GM21447 (cell line): ENCODE measurements at regions not wholly inside any gene's neighbourhood (a gene's known extent, or its start where the extent isn't known, plus 50 kb on each side); places are given as distances from the start of the nearest gene placed in this dataset.

ENCODE experiments used
- ATAC-seq: cut with Tn5 transposase; IDR thresholded peaks from one replicate; pipeline ENCODE4 v1.9.1; 2021; ENCODE audit not compliant: unreplicated experiment

DNA sequence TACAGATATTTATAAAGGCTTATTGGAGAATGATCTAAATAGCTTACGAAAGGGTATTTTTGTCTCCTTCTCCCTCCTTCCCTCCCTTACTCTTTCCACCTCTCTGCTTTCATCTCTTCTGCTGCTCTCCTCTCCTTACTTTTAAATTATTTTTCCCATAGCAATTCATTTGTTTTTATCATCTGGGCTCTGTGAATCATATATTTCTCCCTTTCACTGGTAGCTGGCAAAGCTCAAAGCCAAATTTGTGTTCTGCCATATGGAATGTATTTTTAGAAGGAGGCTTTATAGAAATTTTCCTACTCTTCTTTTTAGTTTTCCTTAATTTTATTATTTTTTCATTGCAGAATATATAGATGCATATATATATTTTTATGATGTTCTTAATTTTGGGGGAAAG lies 385.8 kb downstream of the C3orf38 start:
- no peak for ATAC-seq

DNA sequence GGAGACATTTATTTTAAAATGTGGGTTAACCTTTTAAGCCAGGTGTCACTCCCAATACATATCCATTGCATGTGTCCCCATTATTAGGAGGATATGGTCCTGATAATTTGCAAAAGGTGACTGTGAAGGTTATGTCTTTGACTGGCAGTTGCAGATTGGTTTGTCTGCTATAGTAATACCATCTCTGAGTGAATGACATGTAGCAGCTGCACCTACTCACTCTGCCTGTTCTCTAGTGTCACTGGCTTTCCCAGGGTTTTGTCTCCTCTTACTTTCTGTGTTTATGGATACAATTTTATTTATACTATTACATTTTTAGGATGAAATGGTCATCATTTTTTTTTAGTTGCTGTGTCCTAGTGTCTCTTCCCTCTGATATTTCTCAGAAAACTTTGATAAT lies 393.2 kb downstream of the C3orf38 start:
- ATAC-seq, result no peak

DNA sequence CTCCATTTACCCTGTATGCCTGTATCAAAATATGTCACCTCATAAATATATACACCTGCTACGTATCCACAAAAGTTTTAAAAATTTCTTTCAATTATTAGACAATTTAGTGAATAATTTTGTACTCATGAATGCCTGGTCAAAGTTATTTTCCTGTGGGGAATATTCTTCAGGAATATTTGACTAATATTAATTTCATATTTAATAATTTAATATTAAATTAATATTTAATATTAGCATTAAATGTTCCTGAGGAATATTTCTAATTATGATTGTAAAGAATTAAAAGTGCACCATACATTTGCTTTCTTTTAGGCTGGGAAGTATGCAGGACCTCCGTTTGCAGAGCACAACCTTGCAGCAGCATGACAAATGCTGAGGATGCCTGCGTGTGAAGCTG lies 422.7 kb downstream of the C3orf38 start:
- ATAC-seq, result no peak

DNA sequence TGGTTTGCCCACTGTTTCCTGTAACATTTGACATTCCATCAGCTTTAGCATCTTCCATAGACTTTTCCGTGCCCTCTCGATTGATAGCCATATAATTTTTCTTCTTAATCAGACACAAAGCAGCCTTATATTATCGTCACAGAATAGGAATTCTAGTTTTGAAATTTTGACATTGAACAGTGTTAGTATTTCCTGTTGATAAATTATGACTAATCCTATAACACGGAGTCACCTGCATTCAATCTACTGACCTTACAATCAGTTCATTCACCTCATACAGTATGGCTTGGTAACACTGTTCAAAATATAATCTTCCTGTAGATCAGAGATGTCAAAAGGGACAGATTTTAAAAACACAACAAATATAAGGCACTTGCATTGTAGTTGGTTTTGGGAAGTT lies 423.7 kb downstream of the C3orf38 start:
- no peak for ATAC-seq

DNA sequence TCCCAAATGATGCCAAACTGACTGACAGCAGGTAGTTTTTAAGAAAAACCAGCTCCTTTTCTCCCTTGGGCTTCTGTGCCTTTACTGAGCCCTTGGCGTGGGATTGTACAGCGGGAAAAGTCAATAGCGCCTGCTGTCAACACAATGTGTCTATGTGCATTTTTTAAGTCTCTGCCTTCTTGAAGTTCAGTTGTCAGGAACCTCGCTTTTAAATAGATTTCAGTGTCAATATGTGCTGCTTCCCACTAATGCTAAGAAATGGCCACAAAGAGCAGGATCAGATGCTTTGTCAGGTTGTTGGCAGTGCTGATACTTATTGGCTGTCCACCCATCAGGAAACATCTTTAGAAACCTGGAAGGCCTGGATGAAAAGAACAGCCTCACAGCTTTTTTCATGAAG lies 424.4 kb downstream of the C3orf38 start:
- no peak for ATAC-seq

DNA sequence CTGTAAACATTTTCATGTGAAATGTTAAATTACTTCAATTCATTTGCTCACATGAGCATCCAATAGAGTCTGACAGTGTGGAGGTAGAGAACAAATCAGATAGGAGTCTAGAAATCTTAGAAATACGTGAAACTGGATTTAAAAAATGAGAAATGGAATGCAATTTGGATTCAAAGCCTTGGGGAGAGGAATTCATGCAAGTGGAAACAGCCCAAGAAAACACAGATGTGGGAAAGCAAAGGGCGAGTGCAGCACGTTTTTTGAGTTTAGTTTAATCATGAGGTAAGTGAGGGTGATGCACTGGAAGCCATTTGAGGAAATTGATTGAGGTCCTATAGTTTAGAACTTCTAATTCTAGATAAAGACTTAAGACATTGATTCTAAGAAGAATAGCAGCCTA lies 434.7 kb downstream of the C3orf38 start:
- ATAC-seq, result no peak

DNA sequence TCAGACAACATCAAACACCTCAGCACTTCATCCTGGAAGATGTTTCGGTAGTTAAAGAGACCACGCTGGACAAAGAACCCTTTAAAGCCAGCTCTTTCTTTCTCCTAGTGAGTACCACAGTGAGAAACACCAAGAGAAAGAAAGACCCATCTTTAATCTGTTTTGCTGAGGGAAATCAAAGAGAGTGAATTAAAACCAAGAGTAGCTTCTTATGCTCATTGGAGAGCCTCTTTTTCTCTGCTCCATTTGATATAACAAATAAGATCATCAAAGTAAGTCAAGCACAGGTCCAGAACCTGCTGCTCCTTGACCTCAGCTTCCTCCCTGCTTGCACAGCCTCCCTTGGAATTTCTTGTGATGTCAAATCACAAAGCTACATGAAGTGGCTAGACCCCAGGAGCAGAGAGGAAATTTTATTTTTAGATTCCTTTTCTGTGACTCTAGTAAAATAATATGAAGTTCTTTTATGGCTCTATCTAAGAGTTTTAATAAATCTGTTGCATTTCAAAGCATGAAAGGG lies 436.4 kb downstream of the C3orf38 start:
- ATAC-seq, result no peak

DNA sequence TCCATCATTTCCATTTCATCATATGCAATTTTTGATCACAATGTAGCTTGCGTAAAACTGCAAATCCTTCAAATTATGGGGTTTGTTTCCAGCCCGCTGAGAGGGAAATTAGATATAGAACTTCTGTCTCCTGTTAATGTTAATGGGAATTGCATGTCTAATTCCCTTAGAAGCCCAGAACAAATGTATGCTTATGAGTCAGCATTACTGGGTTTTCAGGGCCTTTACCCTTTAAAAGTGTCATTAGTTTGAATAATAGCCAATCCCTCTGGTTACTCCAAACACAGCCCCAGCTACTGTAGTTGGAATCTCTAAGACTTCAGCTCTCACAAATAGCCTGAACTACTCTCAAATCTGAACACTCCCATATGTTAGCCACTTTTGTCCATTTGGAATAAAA lies 439.4 kb downstream of the C3orf38 start:
- ATAC-seq, result no peak

DNA sequence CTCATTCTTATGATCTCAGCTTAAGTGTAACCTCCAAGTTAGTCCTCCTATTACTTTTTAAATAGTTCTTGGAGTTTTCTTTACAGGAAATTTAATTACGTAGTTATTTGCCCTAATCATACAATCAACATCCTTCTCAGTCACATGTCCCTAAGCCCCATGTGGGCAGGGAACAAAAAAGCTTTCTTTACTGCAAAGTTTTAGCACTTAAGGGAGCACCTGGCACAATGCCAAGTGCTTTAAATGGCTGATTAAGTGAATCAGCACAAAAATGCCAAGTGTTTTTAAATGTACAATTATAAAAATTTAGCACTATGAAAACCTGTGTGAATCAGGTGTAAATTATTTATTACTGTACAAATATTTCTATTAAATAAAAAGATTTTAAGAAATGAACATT lies 445.3 kb downstream of the C3orf38 start:
- ATAC-seq, result no peak

DNA sequence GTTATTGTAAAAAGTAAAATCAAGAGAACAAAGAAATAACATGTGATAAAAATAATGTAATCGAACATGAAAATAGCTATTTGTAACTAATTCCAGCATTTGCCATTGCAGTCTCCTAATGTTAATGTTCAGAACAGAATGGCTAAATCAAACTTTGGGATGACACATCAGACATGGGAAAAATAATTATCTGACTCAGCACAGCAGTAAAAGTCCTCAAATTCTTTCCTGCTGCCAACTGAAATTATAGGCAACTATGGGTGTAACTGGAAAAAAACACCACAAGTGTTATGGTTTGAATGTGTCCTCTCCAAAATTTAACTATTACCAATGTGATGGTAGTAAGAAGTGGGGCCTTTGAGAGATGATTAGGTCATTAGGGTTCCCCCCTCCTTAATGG lies 446.7 kb downstream of the C3orf38 start:
- no peak for ATAC-seq

DNA sequence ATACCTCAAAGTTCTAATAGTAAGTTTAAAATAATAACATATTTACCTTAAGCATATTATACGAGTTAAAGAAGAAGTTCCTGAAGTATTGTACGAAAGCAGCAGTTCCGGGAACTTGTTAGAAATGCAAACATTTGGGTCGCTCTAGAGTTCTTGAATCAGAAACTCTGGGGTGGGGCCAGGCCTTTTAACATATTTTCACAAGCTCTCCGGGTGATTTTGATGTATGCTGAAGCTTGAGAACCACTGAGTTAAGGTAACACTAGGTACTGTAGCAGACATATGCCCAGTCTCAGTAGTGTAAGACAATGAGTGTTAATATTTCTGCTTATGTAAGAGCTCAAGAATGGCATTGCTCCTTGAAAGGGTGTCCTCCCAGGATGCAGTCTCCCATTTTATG lies 461.1 kb downstream of the C3orf38 start:
- ATAC-seq, result no peak

DNA sequence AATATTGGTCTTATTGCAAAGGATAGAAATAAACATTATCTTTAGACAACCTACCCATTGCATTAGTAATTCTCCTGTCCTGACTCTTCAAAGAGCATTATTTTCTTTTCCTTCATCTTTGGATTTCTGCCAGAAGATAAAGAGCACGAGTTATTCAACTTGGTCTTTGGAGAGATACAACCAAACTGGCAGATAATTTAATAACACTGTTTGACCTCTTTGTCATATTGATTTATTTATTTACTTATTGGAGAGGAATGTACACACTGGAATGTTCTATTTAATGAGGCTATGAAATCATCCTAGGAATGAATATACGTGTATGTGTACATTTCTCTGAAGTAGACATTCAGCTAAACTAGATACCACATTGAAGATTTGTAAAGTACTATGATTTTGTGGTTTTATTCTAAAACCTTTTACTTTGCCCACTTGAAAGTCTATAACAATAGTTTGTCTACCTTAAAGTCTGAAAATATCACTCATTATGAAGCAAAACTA lies 462.1 kb downstream of the C3orf38 start:
- no peak for ATAC-seq

DNA sequence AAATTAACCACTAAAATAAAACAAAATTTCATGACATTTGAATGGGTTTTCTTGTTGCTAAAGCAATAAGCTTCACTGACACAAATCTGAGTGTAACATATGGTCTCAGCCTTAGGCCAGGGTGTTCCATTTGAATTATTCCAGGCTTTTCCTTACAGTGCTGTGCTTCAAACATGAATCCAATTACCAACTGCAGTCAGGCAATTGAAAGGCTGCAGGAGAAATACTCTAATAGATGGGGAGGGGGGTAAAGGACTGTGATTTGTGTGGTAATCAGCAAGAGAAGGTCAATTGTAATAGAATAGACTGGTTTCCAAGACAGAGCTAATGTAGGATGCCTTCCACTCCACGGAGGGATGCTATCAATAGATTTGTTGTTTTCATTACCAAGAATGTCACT lies 466.7 kb downstream of the C3orf38 start:
- no peak for ATAC-seq

DNA sequence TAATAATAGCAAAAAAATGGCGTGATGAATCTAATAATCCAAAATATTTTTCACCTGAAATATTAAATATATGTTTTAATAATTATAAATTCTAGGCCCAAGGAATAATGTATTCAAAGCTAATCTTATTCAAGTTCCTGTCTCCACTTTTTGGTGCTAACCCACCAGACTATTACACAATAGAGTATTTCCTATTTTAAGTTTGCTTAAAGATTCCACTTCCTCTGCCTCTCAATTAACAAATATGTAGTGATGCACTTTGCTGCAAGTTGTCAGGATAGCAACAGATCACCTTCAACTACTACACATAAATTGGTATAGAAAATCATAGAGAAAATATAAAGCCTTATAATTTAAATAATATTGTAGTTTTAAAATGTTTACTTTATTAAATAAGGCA lies 467.5 kb downstream of the C3orf38 start:
- no peak for ATAC-seq

DNA sequence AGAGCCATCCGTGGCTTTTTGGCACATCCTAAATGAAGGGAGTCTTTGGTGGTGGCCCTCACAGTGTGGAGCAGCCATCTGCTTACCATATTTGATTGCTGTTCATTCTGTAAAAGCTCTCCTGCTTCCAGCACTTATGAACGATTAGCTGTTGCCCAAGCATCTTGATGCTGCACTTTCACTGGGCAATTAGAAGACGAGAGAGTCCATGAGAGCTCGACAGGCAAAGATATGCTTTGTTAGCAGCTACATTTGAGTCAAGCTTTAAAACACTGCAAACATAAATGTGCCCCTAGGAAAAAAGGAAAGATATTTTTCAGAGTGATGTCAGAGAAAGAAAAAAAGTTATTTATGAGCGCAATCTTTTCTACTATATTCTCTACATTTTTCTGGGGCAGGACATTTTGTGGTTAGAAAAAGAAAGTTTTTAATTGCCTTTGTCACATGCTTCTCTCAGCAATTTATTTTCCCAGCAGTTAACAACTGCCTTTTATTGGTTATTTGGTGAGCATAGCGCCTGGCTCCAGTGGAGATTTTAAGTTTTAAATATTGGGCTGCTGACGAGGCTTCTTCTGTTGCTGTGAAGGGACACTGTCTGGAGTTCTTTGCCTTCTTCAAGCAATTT lies 468.4 kb downstream of the C3orf38 start:
- no peak for ATAC-seq

DNA sequence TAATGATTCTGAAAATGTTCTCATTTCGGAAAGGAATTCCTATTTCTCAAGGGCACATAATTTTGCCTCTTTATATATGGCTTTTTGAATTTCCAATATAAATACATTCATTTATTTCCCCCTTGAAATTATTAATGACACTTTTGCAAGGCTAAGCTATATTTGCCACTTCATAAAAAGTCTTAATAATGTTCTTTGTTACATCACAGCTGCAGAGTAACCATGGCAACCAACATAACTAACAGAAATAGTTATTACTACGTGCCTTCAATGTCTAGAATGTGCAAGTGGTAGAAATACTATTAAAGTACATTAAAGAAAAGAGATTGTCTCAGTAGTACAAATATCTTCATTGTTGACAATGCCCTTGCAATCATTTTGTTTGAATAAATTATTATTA lies 471.8 kb downstream of the C3orf38 start:
- ATAC-seq, result no peak

DNA sequence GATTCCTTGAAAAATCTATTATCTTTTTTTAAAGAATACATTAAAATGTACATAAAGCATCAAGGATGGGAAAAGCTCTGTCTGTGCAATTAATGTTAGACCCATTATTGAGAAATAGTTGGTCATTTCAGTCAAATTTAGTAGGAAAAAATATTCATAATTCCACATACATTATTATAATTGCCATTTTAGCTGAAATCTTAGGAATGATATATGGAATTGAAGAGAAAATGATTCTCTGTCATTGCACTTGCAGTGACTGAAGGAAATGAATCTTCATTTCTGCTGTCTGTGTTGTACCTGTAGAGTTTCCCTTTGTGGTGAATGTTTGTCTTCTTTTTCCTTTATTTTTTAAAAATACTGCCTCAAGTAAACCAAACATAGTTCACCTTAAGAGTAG lies 473.9 kb downstream of the C3orf38 start:
- ATAC-seq, result no peak

DNA sequence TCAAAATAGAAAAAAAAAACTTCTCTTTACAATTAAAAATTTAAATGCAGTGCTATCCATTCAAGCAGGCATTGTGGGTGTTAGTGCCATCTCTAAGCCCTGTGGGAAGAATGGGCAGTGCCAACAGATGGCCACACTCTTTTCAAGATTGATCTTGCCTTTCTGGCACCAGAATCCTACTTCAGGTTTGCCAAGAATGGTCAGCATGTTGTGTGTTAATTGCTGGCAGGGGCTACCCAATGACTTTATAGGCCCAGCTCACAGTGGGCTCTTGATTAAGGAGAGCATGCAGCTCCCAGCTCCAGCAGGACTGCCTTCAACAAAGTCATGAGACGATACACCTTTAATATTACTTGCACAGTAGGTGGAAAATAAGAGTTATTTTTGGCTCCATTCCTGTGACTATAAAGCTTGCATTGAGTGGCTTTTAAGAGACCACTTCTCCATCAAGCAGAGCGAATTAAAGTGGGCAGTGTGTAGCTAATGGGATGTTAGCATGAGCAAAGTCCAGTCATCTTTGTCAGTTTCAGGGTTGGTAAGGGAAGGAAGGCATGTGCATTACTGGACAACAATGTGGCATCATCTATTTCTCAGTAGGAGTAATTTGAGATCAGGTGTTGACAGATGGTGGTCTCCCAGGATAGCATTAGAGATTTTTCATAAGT lies 476.8 kb downstream of the C3orf38 start:
- no peak for ATAC-seq

DNA sequence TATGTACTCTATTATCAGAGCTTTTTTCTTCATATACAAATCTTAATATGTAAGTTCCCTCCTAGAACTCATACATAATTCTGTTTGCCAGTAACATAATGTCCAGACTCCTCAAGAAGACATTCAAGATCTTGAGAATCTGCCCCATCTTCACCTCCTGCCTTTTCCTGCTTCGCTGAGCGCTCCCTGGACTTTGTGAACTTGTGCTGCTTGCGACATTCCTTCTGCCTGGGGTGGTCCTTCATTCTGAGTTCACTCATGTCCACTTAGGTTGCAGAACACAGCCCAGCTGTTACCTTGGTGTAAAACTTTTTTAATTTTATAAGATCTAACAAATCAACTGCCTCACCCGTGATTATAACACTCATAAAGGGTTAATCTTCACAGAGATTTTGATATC lies 478.5 kb upstream of the EPHA3 start:
- ATAC-seq, result no peak

DNA sequence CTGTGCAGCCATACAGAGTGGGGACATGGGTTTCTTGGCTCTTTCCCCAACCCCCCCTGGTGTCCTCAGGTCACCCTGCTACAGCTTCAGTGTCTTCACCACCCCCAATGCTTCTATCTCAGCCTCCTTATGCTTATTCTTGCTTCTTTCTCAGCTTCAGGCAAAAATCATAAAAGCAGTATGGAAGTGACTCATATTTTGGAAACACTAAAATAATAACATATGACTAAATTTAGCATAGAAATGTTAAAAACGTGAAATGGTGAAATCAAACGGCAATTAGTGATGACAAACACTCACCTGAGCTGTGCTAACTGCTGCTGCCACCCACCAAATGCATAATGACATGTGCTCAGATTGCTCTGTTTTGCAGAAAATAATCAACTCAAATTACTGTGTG lies 475.2 kb upstream of the EPHA3 start:
- no peak for ATAC-seq

DNA sequence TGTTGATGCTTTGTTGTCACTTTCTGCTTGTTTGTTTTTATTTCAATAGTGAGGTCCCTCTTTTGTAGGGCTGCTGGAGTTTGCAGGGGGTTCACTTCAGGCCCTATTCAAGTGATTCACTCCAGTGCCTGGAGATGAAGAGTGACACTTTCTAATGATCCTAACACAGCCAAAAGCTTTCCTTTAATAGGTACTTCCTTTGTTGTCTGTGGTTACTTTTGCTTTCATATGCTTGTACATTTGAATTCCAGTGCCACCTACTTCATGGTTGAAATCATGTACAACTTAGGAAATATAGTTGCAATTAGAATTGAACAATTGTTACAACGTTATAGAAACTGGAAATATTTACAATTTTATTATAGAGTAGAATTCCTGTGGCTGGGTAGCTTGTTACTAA lies 466.8 kb upstream of the EPHA3 start:
- no peak for ATAC-seq

DNA sequence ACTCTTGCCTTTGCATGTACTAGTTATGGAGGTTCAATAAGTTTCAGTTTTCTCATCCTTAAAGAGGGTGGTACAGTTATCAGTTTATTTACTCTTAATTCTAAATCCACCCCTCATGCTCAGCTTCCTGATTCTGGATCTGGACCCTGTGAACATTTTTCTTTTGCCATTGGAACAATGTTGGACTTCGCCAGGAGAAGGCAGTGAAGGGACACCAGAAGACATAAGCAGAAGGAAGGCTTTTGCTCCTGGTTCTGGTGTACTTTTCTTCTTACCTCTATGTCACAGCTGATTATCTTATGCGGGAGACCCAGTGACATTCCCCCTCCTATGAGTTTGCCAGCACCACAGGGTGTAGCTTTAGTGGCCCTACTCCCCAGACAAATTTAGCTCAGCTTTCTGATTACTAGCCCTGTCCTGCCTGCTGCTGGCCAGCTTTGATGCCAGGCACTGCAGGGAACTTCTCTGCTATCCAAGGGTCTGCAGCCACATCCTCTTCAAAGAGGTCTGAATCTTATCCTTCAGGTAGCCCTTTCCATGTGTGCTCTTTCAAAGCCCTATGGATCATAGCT lies 466.3 kb upstream of the EPHA3 start:
- ATAC-seq, result no peak
